ENCODE measurements at regions not wholly inside any gene's neighbourhood (a gene's known extent, or its start where the extent isn't known, plus 50 kb on each side); places are given as distances from the start of the nearest gene placed in this dataset.

- H3K4me3 ChIP-seq (ENCODE audit: control insufficient read depth, low read depth, low read length), result no peak overlapping the region
- TF ChIP-seq, protein P1, sequence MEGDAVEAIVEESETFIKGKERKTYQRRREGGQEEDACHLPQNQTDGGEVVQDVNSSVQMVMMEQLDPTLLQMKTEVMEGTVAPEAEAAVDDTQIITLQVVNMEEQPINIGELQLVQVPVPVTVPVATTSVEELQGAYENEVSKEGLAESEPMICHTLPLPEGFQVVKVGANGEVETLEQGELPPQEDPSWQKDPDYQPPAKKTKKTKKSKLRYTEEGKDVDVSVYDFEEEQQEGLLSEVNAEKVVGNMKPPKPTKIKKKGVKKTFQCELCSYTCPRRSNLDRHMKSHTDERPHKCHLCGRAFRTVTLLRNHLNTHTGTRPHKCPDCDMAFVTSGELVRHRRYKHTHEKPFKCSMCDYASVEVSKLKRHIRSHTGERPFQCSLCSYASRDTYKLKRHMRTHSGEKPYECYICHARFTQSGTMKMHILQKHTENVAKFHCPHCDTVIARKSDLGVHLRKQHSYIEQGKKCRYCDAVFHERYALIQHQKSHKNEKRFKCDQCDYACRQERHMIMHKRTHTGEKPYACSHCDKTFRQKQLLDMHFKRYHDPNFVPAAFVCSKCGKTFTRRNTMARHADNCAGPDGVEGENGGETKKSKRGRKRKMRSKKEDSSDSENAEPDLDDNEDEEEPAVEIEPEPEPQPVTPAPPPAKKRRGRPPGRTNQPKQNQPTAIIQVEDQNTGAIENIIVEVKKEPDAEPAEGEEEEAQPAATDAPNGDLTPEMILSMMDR (conservative IDR thresholded peaks at IDR 0.05; ENCODE audit: control insufficient read depth, insufficient read depth, low read depth, low read length), result no peak
- DNase-seq (ENCODE audit: low read depth), result no peak
Observed at GRCh38 chr12:66879409-66879808, 200.5 kb upstream of the GRIP1 start.

DNA sequence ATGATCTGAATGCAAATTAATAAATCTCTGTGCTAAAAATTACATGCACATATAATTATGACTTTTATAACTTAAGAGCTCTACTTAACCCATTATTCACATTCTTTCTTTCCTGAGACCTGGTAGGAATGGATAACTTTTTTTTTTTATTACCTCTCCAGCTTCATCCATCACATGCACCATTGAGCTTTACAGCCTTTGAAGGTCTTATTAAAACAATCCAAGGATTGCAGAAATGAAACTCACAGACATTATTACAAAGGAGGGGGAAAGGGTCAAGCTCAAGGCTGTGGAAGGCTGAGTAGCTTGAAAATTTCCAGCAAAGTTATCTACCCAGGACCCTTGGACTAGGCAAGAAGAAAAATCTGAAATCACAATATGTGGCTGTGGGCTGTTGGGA lies 202.5 kb upstream of the GRIP1 start:
- TF ChIP-seq, protein P1 (conservative IDR thresholded peaks at IDR 0.05; ENCODE audit: control insufficient read depth, insufficient read depth, low read depth, low read length), result no peak
- H3K4me3 ChIP-seq (ENCODE audit: control insufficient read depth, low read depth, low read length), result no peak overlapping the region
- DNase-seq (ENCODE audit: low read depth), result no peak

GRCh38 chr12:66884091-66884490 lies 205.2 kb upstream of the GRIP1 start:
- TF ChIP-seq, protein P1 (conservative IDR thresholded peaks at IDR 0.05; ENCODE audit: control insufficient read depth, insufficient read depth, low read depth, low read length), result no peak
- no peak overlapping the region for H3K4me3 ChIP-seq (ENCODE audit: control insufficient read depth, low read depth, low read length)
- no peak for DNase-seq (ENCODE audit: low read depth)

DNA sequence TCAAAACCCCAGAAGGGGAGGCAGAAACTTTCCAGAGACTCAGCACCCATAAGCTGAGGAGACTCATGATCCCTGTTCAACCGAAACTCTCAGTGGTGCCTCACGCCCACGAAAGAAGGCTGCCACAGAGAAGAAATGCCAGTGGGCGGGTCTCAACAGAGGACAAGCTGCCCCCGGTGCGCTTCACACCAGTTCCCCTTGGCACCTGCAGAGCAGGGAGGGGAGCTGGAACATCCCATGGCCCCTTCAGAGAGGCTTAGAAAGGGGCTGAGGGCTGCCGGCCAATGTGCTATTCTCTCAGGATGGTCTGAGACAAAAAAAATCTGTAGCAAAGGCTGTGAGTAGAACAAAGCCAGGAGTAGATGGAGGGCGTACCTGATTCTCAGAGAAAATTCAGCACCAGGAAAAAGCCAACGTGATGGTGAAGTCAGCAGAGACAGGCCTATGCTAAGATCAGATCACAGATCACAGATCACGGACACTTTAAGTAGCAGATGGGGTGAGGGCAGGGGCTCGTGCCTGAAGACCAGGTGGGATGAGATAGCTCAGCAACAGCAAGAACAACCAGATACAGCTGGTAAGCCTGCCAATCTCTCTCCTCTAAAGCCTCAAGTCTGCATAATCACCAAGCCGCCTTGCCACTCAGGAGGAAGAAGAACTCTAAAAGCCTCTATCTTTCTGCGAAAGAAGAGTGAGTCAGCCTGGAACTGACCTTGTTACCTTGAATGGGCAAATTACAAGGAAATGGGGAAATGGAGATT lies 206.4 kb upstream of the GRIP1 start:
- H3K4me3 ChIP-seq (ENCODE audit: control insufficient read depth, low read depth, low read length), result no peak overlapping the region
- DNase-seq (ENCODE audit: low read depth), result no peak
- TF ChIP-seq, protein P1 (conservative IDR thresholded peaks at IDR 0.05; ENCODE audit: control insufficient read depth, insufficient read depth, low read depth, low read length), result no peak

DNA sequence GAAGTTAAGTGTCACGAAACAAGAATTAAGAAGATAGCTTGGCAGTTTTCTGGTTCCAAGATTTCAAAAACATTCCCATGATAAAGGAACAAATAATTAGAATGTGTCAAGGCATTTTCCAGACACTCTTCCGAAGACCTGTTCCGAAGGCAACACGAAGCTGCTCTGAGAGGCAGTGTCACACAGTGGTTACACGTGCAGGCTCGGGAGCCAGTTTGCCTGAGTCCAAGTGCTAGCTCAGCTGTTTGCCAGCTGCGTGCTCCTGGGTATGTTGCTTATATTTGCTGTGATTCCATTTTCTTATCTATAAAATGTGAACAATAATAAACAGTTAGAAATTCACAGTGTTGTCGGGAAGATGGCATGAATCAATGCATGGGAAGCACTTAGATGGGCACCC lies 217.9 kb upstream of the GRIP1 start:
- TF ChIP-seq, protein P1 (conservative IDR thresholded peaks at IDR 0.05; ENCODE audit: control insufficient read depth, insufficient read depth, low read depth, low read length), result no peak
- H3K4me3 ChIP-seq (ENCODE audit: control insufficient read depth, low read depth, low read length), result no peak overlapping the region
- DNase-seq (ENCODE audit: low read depth), result no peak

- TF ChIP-seq, protein P1 (conservative IDR thresholded peaks at IDR 0.05; ENCODE audit: control insufficient read depth, insufficient read depth, low read depth, low read length), result no peak
- H3K4me3 ChIP-seq (ENCODE audit: control insufficient read depth, low read depth, low read length), result no peak overlapping the region
- no peak for DNase-seq (ENCODE audit: low read depth)
Observed at GRCh38 chr12:66898700-66899469, 220.0 kb upstream of the GRIP1 start.

Measured in fibroblast of mammary gland (primary cell).